ENCODE measurements at regions not wholly inside any gene's neighbourhood (a gene's known extent, or its start where the extent isn't known, plus 50 kb on each side); places are given as distances from the start of the nearest gene placed in this dataset.
"Not testable (repeated sequence)": the region's sequence is repeated elsewhere in the genome, so short reads cannot be mapped to it uniquely, and the experiment has no call there.

GRCh38 chr5:91595424-91595823 lies 212.3 kb upstream of the ARRDC3 start:
- no peak for DNase-seq (ENCODE audit: low read depth, low spot score)
- TF ChIP-seq CTCF (IDR thresholded peaks at IDR 0.05; ENCODE audit: low read depth, low read length), result no peak
- H3K4me3 ChIP-seq (ENCODE audit: low read depth, low read length), result no peak overlapping the region
- in situ Hi-C loops (cut with HindIII; ENCODE audit: low sequenced_read_pairs), result no loop called here

GRCh38 chr5:91591076-91591475 lies 208.0 kb upstream of the ARRDC3 start:
- no peak overlapping the region for H3K4me3 ChIP-seq (ENCODE audit: low read depth, low read length)
- in situ Hi-C loops (cut with HindIII; ENCODE audit: low sequenced_read_pairs), result no loop called here
- peak; percentile 8 for DNase-seq (ENCODE audit: low read depth, low spot score)
- no peak for TF ChIP-seq CTCF (IDR thresholded peaks at IDR 0.05; ENCODE audit: low read depth, low read length)

GRCh38 chr5:91586232-91586631 lies 203.1 kb upstream of the ARRDC3 start:
- in situ Hi-C loops (cut with HindIII; ENCODE audit: low sequenced_read_pairs), result no loop called here
- TF ChIP-seq CTCF (IDR thresholded peaks at IDR 0.05; ENCODE audit: low read depth, low read length), result no peak
- DNase-seq (ENCODE audit: low read depth, low spot score), result no peak
- no peak overlapping the region for H3K4me3 ChIP-seq (ENCODE audit: low read depth, low read length)

- H3K4me3 ChIP-seq (ENCODE audit: low read depth, low read length), result no peak overlapping the region
- no peak for DNase-seq (ENCODE audit: low read depth, low spot score)
- in situ Hi-C loops (cut with HindIII; ENCODE audit: low sequenced_read_pairs), result no loop called here
- no peak for TF ChIP-seq CTCF (IDR thresholded peaks at IDR 0.05; ENCODE audit: low read depth, low read length)
Measured at GRCh38 chr5:91584352-91584751, 201.2 kb upstream of the ARRDC3 start.

GRCh38 chr5:91566012-91566411 lies 182.9 kb upstream of the ARRDC3 start:
- DNase-seq (ENCODE audit: low read depth, low spot score); H3K4me3 ChIP-seq (ENCODE audit: low read depth, low read length); in situ Hi-C loops (cut with HindIII; ENCODE audit: low sequenced_read_pairs): not testable (repeated sequence)

- TF ChIP-seq CTCF (IDR thresholded peaks at IDR 0.05; ENCODE audit: low read depth, low read length), result no peak
- in situ Hi-C loops (cut with HindIII; ENCODE audit: low sequenced_read_pairs), result no loop called here
- no peak overlapping the region for H3K4me3 ChIP-seq (ENCODE audit: low read depth, low read length)
- DNase-seq (ENCODE audit: low read depth, low spot score), result no peak
Measured at GRCh38 chr5:91562922-91563321, 179.8 kb upstream of the ARRDC3 start.

- TF ChIP-seq CTCF (IDR thresholded peaks at IDR 0.05; ENCODE audit: low read depth, low read length), result no peak
- in situ Hi-C loops (cut with HindIII; ENCODE audit: low sequenced_read_pairs), result no loop called here
- peak; percentile 52 for DNase-seq (ENCODE audit: low read depth, low spot score)
- no peak overlapping the region for H3K4me3 ChIP-seq (ENCODE audit: low read depth, low read length)
Measured at GRCh38 chr5:91541696-91542095, 158.6 kb upstream of the ARRDC3 start.
